NCI-H345 (cell line): ENCODE measurements at regions not wholly inside any gene's neighbourhood (a gene's known extent, or its start where the extent isn't known, plus 50 kb on each side); places are given as distances from the start of the nearest gene placed in this dataset.
"Not testable (repeated sequence)": the region's sequence is repeated elsewhere in the genome, so short reads cannot be mapped to it uniquely, and the experiment has no call there.

Experiments
- DNase-seq: peaks from one replicate; lab custom pipeline; 2025; lab: John Stamatoyannopoulos, UW

DNA sequence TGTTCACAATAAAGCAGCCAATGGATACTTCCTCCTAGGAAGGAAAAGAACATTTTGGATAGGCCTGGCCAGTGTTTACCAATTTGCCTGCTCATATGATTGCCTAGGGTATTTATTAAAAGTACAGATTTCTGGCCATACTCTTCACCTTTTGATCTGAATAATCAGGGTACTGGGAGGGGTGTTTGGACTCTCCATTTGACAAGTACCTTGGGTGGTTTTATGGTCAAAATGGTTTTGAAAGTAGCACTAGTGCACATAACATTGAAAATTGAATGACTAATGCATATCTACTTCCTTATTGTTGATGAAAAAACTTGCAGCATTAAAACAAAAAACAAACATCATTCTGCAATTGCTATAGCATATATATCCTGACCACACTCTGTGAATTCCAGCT is 333.3 kb upstream of the CDH2 start:
- DNase-seq: no peak

DNA sequence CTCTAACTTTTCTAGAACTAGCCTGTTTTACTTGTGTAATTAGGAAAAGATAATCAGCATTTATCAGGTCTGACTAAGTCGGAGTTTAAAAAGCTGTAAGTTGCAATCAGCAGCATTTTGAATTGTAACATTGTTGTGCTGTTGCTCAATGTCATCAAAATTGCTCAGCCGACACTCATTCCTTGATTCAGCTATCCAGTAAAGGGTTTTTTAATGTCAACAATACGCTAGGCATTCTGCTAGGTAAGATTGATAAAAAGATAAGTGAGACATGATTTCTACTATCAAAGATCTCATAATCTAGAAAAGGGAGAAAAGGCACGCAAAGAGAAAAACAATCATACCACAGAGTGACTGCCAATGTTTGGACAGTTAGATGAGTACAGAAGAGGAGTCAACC is 327.1 kb upstream of the CDH2 start:
- no peak for DNase-seq

DNA sequence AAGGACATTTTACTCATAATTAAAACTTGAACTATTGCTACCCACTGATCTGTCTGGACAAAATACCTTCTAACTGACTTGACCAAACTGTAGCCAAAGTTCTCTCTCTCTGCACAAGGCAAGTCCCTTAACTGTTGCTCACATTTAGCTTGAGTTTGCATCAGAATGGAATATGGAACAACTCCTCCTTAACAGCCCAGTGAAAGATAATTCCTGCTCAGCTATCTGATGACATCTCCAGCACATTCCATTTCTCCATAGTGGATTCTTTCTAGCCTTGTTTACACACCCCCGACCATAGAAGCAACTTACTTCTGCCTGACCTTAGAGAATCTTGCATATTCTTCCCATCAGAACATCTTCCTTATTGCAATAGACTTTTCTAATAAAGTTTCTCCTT is 317.2 kb upstream of the CDH2 start:
- no peak for DNase-seq

DNA sequence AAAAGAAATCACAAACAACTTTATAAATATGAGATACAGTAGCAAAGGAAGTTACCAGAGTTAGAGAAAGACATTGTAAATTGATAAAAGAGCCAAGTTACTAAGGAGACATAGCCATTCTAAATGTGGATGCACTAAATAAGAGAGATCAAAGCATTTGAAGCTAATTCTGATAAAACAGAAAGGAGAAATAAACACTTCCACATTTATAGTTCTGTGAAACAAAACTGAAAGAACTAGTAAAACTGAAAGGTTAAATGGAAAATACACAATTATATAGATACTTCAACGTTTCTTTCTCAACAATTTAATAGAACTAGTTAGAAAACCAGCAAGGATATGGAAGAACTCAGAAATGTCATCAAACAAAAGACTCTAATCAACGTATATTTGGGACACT is 309.0 kb upstream of the CDH2 start:
- DNase-seq: no peak

DNA sequence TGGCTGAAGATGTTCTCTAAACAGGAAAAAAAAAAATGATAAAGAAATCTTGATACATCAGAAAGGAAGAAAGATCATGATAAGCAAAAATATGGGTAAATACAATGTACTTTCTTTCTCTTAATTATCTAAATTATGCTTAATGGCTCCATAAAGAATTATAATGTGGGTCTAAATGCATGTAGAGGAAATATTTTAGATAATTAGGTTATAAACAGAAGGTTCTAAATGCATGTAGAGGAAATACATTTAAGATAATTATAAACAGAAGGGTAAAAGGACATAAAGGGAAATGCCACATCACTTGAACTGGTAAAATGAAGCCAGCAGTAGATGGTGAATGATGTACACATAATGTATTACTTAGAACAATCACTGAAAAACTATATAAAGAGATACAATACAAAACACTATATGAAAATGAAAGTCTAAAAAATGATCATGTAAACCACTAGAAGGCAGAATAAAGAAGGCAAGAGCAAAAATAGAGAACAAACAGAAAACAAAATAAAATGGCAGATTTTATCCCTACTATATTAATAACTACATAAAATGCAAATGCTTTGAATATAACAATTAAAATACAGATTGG is 308.4 kb upstream of the CDH2 start:
- DNase-seq: no peak

DNA sequence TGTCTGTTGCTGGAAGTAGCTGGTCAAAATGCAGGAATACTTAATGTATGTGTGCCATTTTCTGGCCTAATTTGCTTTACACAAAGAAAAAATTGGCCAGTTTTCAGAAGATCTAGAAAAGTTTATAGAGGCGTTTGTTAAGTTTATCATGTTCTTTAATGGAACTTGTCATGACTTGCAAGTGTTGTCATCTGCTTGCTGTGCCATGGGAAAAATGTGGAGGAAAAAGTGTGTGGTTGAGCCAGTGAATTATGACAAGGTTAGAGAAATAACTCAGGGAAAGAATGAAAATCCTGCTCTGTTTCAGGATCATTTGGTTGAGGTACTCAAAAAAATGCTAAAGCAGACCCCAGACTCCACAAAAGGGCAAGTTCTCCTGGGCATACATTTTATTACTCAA is 301.6 kb upstream of the CDH2 start:
- DNase-seq: no peak

DNA sequence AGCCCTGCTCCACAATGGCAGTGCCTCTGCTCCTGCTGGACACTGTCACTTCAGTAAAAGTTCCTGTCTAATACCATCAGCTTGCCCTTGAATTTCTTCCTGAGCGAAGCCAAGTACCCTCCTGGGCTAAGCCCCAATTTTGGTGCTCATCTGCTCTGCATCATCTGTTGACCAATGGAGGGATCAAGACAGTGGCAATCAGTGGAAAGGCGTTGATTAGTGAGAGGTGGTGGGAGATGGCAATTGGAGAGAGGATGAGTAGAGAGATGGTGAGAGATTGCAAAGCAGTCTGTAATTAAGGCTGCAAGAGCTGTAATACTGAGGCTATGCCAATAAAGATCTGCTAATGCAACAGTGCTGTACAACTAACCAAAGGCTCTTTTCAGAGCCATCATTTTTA is 299.4 kb upstream of the CDH2 start:
- DNase-seq: no peak

DNA sequence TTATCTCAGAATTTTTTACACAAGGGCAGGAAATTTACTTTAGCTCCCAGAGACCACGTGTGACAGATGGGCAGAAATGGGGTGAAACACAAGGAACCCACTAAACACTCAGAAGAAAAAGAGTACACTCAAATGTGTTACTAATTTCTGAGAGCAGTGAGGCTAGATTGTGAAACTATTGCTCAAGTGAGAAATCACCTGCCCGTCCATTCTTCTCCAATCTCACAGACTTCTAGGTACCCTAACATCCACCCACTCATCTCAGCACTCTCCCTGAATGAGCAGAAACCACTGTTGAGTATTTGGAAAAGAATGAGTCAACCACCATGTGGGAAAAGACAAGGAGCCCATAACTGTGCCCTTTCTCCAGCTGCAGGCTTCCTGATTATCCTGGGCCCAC is 293.0 kb upstream of the CDH2 start:
- DNase-seq: no peak

DNA sequence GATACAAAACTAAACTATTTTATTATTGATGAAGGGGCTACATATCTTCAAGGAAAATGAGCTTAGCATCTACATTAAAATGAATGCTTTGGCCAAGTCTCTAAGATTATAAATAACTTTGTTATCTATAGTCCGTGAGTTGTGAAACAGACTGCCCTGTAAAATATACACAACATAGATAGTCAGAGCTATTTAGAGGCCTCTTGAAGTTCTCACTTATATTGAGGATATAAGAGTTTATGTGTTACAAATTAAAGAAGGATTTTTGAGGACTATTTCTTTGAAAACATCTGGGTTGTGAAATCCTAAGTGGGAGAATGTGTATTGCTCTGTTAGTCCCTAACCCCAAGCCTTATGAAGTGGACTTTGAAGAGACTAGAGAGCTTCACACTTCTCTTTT is 292.0 kb upstream of the CDH2 start:
- no peak for DNase-seq

DNA sequence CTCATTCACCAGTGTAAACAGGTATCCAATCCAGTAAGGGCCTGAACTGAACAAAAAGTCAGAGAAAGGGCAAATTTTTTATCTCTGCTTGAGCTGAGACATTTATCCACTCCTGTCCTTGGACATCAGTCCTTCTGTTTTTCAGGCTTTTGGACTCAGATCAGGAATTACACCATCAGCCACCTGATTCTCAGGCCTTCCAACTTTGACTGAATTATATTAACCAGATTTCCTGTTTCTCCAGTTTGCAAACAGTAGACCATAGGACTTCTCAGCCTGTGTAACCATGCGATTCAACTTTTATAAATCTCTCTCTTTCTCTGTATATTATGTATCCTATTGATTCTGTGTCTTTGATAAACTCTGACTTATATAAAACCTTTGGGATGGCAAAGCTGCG is 289.3 kb upstream of the CDH2 start:
- DNase-seq: no peak

DNA sequence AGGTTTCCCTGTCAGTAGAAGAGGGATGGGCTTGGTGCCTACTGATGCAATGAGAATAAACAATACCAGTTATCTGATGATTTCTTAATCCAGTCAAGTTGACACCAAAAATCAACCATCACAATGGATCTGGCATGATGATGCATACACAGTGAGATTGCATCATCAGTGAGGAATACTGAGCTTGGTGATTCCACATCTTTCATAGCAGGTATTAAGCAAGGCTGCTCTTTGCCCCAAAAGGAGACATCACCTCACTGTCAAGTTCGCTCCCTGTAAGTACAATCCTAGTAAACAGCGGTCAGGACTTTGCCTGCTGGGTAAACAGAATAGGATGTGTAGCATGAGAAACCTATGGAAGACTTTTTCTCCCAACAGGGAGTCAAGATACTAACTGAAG is 282.7 kb upstream of the CDH2 start:
- DNase-seq: no peak

DNA sequence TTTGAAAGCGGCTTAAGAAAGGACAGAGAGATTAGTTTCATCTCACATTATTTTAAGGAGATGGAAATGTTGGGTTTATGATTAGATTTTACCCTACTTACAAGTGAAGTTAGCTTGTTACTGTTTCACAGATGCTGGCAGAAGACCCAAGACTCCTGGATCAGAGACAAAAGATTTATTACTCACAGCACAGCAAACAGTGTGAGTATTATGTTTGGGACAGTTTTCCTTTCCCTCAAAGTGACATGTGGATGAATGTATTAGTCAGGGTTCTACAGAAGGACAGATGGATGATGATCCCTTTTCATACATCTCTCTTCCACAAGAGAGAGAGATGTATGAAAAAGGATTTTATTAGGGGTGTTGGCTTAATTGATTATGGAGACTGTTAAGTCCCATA is 281.8 kb upstream of the CDH2 start:
- no peak for DNase-seq

DNA sequence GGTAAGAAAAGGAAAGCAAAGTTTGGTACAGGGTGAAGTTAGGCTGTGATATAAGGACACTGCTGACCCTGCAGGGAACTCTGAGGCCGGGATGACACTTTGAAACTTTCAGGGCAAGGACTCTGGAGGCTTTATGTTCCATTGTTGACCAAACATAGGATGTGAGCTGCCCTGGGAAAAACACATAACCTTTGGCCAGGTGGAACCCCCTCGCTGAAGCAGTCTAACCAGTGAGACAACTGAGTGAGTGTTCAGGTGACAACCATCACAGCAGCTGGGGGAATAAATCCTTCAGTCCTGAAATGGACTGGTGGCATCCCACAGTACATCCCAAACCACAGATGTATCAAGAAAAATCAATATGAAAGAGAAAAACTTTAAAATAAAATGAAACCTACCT is 280.9 kb upstream of the CDH2 start:
- DNase-seq: no peak

DNA sequence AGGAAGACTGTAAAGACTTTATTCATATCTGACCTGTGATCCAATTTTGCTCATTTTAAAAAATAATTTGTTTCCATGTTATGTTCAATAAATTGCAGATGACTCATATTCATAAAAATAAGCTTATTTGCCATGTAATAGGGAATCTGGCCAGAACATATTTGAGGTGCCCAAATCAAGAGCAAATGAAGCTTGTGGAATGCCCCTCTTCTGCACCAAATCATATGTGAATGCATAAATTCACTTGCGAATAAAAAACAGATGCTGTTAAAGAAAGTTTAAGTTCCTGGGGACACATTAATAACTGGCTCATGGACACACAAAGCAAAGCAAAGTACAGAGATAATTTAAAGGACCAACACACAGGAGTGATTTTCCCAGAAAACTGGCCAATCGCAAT is 279.0 kb upstream of the CDH2 start:
- DNase-seq: no peak

DNA sequence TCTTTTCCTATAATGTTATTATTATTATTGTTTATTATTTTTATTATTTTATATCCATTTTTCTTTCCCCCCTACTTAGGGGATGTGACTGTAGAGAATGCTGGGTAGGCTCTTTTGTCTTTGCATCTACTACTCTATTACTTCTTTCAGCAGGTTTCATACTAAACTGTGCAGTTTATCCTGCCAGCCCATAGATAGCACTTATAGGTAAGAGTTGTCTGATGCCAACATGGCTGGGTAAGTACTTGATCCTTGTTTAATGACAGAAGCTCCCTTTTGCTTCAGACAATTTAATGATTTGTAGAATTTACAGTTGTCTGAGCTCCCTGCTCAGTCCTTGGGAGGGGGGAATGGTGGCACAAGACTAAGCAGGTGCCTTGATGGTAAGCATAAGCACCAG is 262.9 kb upstream of the CDH2 start:
- no peak for DNase-seq

DNA sequence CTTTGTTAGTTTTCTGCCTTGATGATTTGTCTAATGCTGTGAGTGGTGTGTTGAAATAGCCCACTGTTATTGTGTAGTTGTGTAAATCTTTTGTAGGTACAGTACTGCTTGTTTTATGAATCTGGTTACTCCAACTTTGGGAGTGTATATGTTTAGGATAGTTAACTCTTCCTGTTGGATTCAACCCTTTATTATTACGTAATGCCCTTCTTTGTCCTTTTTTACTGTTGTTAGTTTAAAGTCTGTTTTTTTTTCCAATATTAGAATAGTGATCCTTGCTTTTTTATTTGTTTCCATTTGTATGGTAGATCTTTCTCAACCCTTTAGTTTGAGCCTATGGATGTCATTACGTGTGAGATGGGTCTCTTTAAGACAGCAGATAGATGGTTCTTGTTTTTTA is 261.5 kb upstream of the CDH2 start:
- no peak for DNase-seq

DNA sequence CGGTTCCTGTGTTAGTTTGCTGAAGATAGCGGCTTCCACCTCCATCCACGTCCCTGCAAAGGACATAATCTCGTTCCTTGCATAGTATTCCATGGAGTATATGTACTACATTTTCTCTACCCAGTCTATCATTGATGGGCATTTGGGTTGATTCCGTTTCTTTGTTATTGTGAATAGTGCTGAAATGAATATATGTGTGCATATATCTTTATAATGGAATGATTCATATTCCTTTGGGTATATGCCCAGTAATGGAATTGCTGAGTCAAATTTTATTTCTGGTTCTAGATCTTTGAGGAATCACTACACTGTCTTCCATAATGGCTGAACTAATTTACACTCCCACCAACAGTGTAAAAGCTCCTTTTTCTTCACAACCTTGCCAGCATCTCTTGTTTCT is 255.4 kb upstream of the CDH2 start:
- DNase-seq: no peak

DNA sequence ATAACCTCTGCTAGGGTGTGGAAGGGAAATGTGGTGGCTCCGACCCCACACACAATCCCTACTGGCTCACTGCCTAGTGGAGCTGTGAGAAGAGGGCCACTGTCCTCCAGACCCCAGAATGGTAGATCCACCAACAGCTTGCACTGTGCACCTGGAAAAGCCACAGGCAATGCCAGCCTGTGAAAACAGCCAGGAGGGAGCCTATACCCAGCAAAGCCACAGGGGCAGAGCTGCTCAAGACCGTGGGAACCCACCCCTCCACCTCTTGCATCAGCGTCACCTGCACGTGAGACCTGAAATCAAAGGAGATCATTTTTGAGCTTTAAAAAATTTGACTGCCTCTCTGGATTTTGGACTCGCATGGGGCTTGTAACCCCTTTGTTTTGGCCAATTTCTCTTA is 249.0 kb upstream of the CDH2 start:
- DNase-seq: no peak

DNA sequence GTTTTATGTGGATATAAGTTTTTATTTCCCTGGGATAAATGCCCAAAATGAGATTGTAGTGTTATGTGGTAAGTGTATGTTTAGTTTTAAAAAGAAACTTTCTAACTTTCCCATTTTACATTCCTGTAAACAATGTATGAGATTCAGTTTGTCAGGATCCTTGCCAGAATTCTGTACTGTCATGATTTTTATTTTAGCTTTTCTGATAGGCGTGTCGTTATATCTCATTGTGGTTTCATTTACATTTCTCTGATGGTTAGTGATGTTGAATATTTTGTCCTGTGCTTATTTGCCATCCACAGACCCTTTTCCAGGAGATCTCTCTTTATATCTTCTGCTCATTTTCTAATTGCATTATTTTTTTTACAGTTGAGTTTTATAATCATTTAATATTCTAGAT is 245.6 kb upstream of the CDH2 start:
- no peak for DNase-seq

DNA sequence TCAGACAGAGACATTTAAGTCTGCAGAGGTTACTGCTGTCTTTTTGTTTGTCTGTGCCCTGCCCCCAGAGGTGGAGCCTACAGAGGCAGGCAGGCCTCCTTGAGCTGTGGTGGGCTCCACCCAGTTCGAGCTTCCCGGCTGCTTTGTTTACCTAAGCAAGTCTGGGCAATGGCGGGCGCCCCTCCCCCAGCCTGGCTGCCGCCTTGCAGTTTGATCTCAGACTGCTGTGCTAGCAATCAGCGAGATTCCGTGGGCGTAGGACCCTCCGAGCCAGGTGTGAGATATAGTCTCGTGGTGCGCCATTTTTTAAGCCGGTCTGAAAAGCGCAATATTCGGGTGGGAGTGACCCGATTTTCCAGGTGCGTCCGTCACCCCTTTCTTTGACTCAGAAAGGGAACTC is 245.0 kb upstream of the CDH2 start:
- not testable (repeated sequence) for DNase-seq

DNA sequence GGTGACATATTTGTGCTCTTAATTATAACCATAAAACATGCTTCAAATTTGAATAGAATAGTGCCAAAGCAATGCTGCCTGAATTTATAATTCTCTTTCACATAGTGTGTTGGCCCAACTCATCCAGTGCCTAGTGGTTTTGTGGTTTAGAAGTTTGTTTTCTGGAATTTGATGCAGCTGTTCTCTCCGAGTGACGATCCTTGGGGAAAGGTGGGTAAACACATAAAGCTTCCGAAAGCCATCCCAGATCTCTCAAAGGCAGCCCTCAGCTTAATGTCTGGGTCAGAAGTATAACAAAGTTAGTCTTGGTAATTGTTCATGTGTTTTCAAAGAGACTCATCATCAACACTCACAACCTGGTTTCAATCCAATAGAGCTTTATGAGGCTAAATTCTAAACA is 235.6 kb upstream of the CDH2 start:
- DNase-seq: no peak

DNA sequence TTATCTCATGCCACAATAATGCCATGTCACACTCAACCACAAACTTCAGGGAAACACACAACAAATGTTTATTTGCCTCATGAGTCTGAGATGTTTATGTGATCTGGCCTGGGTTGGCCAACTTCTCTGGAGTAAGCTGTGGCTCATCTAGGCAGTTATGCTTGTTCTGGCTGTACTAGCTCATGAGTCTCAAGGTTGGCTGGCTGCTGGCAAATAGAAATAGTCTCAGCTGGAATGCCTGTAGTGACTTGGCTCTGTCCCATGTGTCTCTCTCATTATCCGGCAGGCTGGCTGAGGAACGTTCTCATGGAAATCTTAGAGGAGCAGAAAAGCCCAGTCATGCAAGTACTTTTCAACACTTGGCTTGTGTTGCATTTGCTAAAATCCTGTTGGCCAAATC is 234.9 kb upstream of the CDH2 start:
- DNase-seq: no peak

DNA sequence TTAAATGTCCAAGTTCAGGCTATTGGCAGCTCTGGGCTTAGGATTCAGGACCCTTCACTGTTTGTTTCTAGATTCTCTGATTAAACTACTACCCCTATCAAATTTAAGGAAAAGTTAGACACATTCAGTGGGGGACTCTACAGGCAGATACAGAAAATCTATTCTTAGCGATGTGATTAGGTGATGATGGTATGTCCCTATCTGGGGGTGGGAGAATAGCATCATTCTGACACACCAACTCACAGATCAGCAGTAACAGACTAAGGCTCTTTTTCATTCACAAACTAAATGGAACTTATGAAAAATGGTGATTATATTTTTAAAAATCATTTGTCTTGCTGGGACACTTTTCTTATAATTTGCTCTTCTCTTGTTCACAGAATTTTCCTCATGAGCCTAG is 232.9 kb upstream of the CDH2 start:
- DNase-seq: no peak

DNA sequence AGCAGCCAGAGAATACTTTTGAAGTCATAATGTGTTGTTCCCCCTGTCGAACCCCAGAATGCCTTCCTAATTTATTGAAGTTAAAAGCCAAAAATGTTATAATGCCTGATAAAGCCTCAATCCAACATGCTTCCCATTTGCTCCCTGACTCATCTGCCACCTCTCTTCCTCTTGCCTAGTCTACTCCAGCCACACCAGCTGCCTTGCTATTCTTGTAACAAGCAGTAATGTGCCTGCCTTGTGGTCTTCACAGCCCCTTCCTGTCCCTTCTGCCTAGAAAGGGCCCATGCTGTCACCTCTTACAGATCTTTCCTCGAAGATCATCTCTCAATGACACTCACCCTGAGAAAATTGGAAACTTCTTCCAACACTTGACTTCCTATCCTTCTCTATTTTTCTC is 231.6 kb upstream of the CDH2 start:
- no peak for DNase-seq

DNA sequence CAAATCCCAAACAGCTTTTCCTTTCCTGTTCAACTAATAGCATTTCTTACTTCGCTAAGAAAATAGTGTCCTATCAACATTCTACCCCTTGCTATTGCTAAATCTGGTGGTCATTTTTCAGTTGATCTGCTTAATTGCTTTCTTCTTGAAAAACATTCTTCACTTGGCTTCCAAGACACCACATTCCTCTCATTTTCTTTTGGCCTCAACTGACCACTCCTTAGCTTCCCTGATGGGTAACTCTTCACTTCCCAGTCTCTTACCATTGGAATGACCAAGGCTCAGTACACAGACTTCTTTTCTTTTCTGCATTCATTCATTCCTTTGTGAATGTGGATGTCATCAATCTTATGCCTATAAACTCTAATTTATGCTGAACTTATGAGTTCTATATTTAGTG is 230.8 kb upstream of the CDH2 start:
- DNase-seq: no peak
